Activated T-cell treated with anti-CD3 and anti-CD28 coated beads for 4 hours (primary cell): ENCODE measurements at regions not wholly inside any gene's neighbourhood (a gene's known extent, or its start where the extent isn't known, plus 50 kb on each side); places are given as distances from the start of the nearest gene placed in this dataset.
"Not testable (repeated sequence)": the region's sequence is repeated elsewhere in the genome, so short reads cannot be mapped to it uniquely, and the experiment has no call there.

Experiments
- DNase-seq: peaks from one replicate; pipeline ENCODE4 v3.0.0-alpha.2; 2020

- no peak for DNase-seq
These were observed 223.4 kb downstream of the SEC23IP start for GRCh38 chr10:120115959-120116358.

GRCh38 chr10:120121768-120122167 lies 229.2 kb downstream of the SEC23IP start:
- no peak for DNase-seq

GRCh38 chr10:120131183-120131582 lies 238.7 kb downstream of the SEC23IP start:
- DNase-seq, result no peak

GRCh38 chr10:120132811-120133210 lies 240.3 kb downstream of the SEC23IP start:
- no peak for DNase-seq

- no peak for DNase-seq
These were observed 246.2 kb downstream of the SEC23IP start for GRCh38 chr10:120138689-120139088.

GRCh38 chr10:120145107-120145506 lies 252.6 kb downstream of the SEC23IP start:
- no peak for DNase-seq

GRCh38 chr10:120156614-120157274 lies 264.2 kb downstream of the SEC23IP start:
- DNase-seq, result no peak

GRCh38 chr10:120161111-120161510 lies 268.6 kb downstream of the SEC23IP start:
- no peak for DNase-seq

- DNase-seq, result no peak
These were observed 269.9 kb downstream of the SEC23IP start for GRCh38 chr10:120162471-120162870.

GRCh38 chr10:120172356-120172755 lies 279.8 kb downstream of the SEC23IP start:
- no peak for DNase-seq

GRCh38 chr10:120174491-120174890 lies 282.0 kb downstream of the SEC23IP start:
- no peak for DNase-seq

GRCh38 chr10:120177330-120177729 lies 279.7 kb upstream of the PLPP4 start:
- DNase-seq, result no peak

GRCh38 chr10:120180160-120180559 lies 276.9 kb upstream of the PLPP4 start:
- no peak for DNase-seq

GRCh38 chr10:120181154-120181553 lies 275.9 kb upstream of the PLPP4 start:
- DNase-seq, result no peak

GRCh38 chr10:120182431-120182830 lies 274.6 kb upstream of the PLPP4 start:
- no peak for DNase-seq

GRCh38 chr10:120183546-120183945 lies 273.5 kb upstream of the PLPP4 start:
- DNase-seq, result no peak

GRCh38 chr10:120184547-120185337 lies 272.3 kb upstream of the PLPP4 start:
- DNase-seq, result no peak

- no peak for DNase-seq
These were observed 270.5 kb upstream of the PLPP4 start for GRCh38 chr10:120186506-120186905.

GRCh38 chr10:120187168-120187567 lies 269.9 kb upstream of the PLPP4 start:
- not testable (repeated sequence) for DNase-seq

GRCh38 chr10:120188950-120189349 lies 268.1 kb upstream of the PLPP4 start:
- DNase-seq, result no peak

GRCh38 chr10:120195984-120196712 lies 260.9 kb upstream of the PLPP4 start:
- DNase-seq, result no peak

GRCh38 chr10:120204877-120205276 lies 252.2 kb upstream of the PLPP4 start:
- no peak for DNase-seq

GRCh38 chr10:120205368-120206018 lies 251.5 kb upstream of the PLPP4 start:
- no peak for DNase-seq
